Calu3 (cell line): ENCODE measurements at regions not wholly inside any gene's neighbourhood (a gene's known extent, or its start where the extent isn't known, plus 50 kb on each side); places are given as distances from the start of the nearest gene placed in this dataset.

Experiments used
- BruUV-seq: library from RNA; stranded (reverse); fragments of 400-500 nt; replicated peaks from 2 replicates; lab custom pipeline; 2021; lab: Mats Ljungman, UMichigan
- CTCF ChIA-PET: fragments of 300-600 bp; sonication (Branson Sonifier 250); formaldehyde crosslinking; loops from one replicate; lab custom pipeline; 2022; ENCODE audit warnings: antibody characterized with exemption; lab: Charles Lee
- DNase-seq: peaks from one replicate; pipeline ENCODE4 v3.0.0; 2022
- H3K27ac Mint-ChIP-seq: one replicate; pipeline ENCODE4 v1.8.0; 2022; ENCODE audit warnings: mixed read lengths; ENCODE audit not compliant: unreplicated experiment
- H3K27me3 Mint-ChIP-seq: one replicate; pipeline ENCODE4 v1.8.0; 2022; ENCODE audit warnings: mixed read lengths; ENCODE audit not compliant: unreplicated experiment
- H3K36me3 Mint-ChIP-seq: one replicate; pipeline ENCODE4 v1.8.0; 2022; ENCODE audit warnings: mild to moderate bottlenecking, moderate library complexity, mixed read lengths; ENCODE audit not compliant: insufficient read depth, unreplicated experiment
- H3K4me1 Mint-ChIP-seq: one replicate; pipeline ENCODE4 v1.8.0; 2022; ENCODE audit warnings: mild to moderate bottlenecking, low read depth, mixed read lengths; ENCODE audit not compliant: unreplicated experiment
- H3K4me3 Mint-ChIP-seq: one replicate; pipeline ENCODE4 v1.8.0; 2022; ENCODE audit warnings: mild to moderate bottlenecking, low read depth, moderate library complexity, mixed read lengths; ENCODE audit not compliant: unreplicated experiment
- H3K9me3 Mint-ChIP-seq: one replicate; pipeline ENCODE4 v1.8.0; 2022; ENCODE audit warnings: low read depth, mixed read lengths; ENCODE audit not compliant: unreplicated experiment
- CTCF ChIP-seq: fragments of 200-600 bp; IDR thresholded peaks from one replicate; pipeline ENCODE4 v1.8.0; 2022; ENCODE audit warnings: antibody characterized with exemption; ENCODE audit not compliant: unreplicated experiment
- intact Hi-C: fragments of 100-400 bp; cut with micrococcal nuclease; formaldehyde crosslinking; loops from one replicate; pipeline ENCODE4 v1.10.0; 2022; ENCODE audit not compliant: unreplicated experiment

- Mint-ChIP-seq H3K36me3 (no peaks in the 10 kb centered on the region), H3K4me3 (no peak overlapping the region), H3K9me3 (no peaks in the 10 kb centered on the region), H3K4me1 (no peaks in the 10 kb centered on the region), H3K27me3 (no peaks in the 10 kb centered on the region), H3K27ac (no peak overlapping the region)
- DNase-seq = no peak
- CTCF ChIA-PET = no interaction called here
- no peak for TF ChIP-seq CTCF
- intact Hi-C loops = no loop called here
- BruUV-seq = no TSS peak
These were observed 85.3 kb downstream of the KCTD12 start for GRCh38 chr13:76800943-76801342.

- Mint-ChIP-seq H3K36me3 (no peaks in the 10 kb centered on the region), H3K4me3 (no peak overlapping the region), H3K27me3 (no peaks in the 10 kb centered on the region), H3K27ac (no peak overlapping the region), H3K4me1 (no peaks in the 10 kb centered on the region), H3K9me3 (no peaks in the 10 kb centered on the region)
- intact Hi-C loops = no loop called here
- BruUV-seq = no TSS peak
- no peak for DNase-seq
- CTCF ChIA-PET = no interaction called here
- no peak for TF ChIP-seq CTCF
These were observed 86.5 kb downstream of the KCTD12 start for GRCh38 chr13:76799696-76800095.

GRCh38 chr13:76798037-76798436 lies 88.2 kb downstream of the KCTD12 start:
- no TSS peak for BruUV-seq
- Mint-ChIP-seq H3K27ac (no peak overlapping the region), H3K36me3 (no peaks in the 10 kb centered on the region), H3K4me3 (no peak overlapping the region), H3K4me1 (no peaks in the 10 kb centered on the region), H3K9me3 (no peaks in the 10 kb centered on the region), H3K27me3 (no peaks in the 10 kb centered on the region)
- DNase-seq = no peak
- intact Hi-C loops = no loop called here
- CTCF ChIA-PET = no interaction called here
- TF ChIP-seq CTCF = no peak

GRCh38 chr13:76797361-76797760 lies 88.8 kb downstream of the KCTD12 start:
- H3K27ac Mint-ChIP-seq = no peak overlapping the region
- DNase-seq = no peak
- H3K9me3 Mint-ChIP-seq = no peaks in the 10 kb centered on the region
- intact Hi-C loops = no loop called here
- H3K4me1 Mint-ChIP-seq = no peaks in the 10 kb centered on the region
- CTCF ChIA-PET = no interaction called here
- H3K27me3 Mint-ChIP-seq = no peaks in the 10 kb centered on the region
- no peaks in the 10 kb centered on the region for H3K36me3 Mint-ChIP-seq
- no peak overlapping the region for H3K4me3 Mint-ChIP-seq
- BruUV-seq = no TSS peak
- no peak for TF ChIP-seq CTCF
